ENCODE measurements at regions not wholly inside any gene's neighbourhood (a gene's known extent, or its start where the extent isn't known, plus 50 kb on each side); places are given as distances from the start of the nearest gene placed in this dataset.

DNA sequence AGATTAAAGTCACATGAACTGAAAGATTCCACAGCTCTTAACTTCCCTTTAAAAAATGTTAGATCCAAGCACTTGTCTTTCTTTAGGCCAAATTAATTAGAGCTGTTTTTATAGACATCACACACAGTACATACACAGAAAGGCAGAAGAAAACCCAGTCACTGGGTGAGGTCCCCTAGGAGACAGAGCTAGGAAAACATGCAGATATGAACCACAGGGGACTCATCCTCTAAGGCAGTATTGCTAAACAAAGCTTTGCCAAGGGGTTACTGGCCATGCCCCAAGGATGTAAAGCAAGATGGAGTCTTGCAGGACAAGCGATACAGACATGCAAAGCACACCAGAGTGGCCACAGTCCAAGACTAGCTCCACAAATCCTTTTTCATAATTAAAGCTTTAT lies 227.0 kb downstream of the SEMA6A start:
- TF ChIP-seq, protein P1, sequence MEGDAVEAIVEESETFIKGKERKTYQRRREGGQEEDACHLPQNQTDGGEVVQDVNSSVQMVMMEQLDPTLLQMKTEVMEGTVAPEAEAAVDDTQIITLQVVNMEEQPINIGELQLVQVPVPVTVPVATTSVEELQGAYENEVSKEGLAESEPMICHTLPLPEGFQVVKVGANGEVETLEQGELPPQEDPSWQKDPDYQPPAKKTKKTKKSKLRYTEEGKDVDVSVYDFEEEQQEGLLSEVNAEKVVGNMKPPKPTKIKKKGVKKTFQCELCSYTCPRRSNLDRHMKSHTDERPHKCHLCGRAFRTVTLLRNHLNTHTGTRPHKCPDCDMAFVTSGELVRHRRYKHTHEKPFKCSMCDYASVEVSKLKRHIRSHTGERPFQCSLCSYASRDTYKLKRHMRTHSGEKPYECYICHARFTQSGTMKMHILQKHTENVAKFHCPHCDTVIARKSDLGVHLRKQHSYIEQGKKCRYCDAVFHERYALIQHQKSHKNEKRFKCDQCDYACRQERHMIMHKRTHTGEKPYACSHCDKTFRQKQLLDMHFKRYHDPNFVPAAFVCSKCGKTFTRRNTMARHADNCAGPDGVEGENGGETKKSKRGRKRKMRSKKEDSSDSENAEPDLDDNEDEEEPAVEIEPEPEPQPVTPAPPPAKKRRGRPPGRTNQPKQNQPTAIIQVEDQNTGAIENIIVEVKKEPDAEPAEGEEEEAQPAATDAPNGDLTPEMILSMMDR (CRISPR knock-in tag; IDR thresholded peaks at IDR 0.05): no peak
- TF ChIP-seq SOX6 (IDR thresholded peaks at IDR 0.05) (no peak), SOX6 (CRISPR knock-in tag; IDR thresholded peaks at IDR 0.05) (no peak), ZZZ3 (CRISPR knock-in tag; IDR thresholded peaks at IDR 0.05; ENCODE audit: borderline replicate concordance) (no peak)
